ENCODE measurements at regions not wholly inside any gene's neighbourhood (a gene's known extent, or its start where the extent isn't known, plus 50 kb on each side); places are given as distances from the start of the nearest gene placed in this dataset.

DNA sequence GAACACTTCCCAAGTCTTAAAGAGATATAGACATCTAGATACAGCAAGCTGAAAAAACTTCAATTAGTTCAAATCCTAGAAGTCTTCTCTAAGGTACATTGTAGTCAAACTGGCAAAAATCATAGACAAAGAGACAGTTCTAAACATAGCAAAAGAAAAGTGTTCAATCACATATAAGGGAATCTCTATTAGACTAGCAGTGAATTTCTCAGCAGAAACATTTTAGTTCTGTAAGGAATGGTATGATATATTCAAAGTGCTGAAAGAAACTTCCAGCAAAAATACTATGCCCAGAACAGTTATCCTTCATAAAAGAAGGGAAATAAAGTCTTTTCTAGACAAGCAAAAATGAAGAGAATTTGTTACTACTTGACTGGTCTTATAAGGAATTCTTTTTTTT lies 186.3 kb upstream of the SYNCRIP start:
- H3K36me3 ChIP-seq (ENCODE audit: insufficient read depth in 1 of 2, low read depth in 1 of 2) = no peaks in the 10 kb centered on the region
- H3K4me1 ChIP-seq = no peaks in the 10 kb centered on the region
- H3K27me3 ChIP-seq (ENCODE audit: insufficient read depth in 3 of 3, low read length in 2 of 3) = no peaks in the 10 kb centered on the region
- intact Hi-C loops (cut with DNase I) = no loop called here
- H3K9me3 ChIP-seq = peaks cover 13% of the 10 kb centered on the region
- TF ChIP-seq, protein P1, sequence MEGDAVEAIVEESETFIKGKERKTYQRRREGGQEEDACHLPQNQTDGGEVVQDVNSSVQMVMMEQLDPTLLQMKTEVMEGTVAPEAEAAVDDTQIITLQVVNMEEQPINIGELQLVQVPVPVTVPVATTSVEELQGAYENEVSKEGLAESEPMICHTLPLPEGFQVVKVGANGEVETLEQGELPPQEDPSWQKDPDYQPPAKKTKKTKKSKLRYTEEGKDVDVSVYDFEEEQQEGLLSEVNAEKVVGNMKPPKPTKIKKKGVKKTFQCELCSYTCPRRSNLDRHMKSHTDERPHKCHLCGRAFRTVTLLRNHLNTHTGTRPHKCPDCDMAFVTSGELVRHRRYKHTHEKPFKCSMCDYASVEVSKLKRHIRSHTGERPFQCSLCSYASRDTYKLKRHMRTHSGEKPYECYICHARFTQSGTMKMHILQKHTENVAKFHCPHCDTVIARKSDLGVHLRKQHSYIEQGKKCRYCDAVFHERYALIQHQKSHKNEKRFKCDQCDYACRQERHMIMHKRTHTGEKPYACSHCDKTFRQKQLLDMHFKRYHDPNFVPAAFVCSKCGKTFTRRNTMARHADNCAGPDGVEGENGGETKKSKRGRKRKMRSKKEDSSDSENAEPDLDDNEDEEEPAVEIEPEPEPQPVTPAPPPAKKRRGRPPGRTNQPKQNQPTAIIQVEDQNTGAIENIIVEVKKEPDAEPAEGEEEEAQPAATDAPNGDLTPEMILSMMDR (IDR thresholded peaks at IDR 0.05) = no peak
- no peak overlapping the region for H3K4me3 ChIP-seq
- no peak overlapping the region for H3K27ac ChIP-seq
- ATAC-seq (no peak), DNase-seq (no peak)

DNA sequence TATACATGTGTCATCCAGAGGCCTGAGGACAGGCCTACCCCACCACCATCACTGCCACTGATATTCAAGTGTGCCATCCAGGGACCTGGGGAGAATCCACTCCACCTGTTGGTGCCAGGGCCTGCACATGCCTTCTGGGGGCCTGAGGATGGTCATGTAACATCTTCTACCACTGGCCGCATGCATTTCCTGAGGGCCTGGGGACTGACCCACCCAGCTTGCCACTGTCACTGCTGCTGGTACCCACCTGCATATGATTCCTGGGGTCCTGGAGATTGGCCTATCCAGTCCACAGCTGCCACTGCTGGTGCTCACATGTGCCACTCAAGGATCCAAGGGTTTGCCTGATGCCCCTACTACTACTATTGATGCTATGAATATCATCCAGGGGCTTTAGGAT lies 184.3 kb upstream of the SYNCRIP start:
- 96 to 100% (median 100%) methylated on average over 1 of the region's 1 CpG for WGBS, 3 donors
- H3K9me3 ChIP-seq = peaks cover 30% of the 10 kb centered on the region

DNA sequence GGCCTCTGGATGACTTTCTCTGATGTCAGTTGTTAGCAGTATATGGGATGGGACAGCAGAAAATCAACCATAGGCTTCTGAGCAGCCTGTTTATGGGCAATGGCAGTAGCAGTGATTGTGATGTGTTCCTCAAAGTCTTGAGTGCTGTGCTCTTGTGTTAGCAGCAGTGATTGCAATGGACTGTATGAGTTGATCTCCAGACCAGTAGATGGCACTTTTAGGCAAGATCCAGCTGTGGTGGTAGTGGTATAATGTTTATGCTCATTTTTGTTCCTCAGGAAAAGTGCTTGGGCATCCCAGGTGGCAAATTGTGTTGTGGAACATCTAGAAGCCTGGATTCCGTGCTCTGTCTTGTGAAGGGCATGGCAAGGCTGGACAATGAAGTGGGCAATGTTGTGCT lies 181.6 kb upstream of the SYNCRIP start:
- ATAC-seq (no peak), DNase-seq (no peak)
- Histone ChIP-seq H3K27ac (no peak overlapping the region), H3K9me3 (peaks cover 30% of the 10 kb centered on the region), H3K36me3 (ENCODE audit: insufficient read depth in 1 of 2, low read depth in 1 of 2) (no peaks in the 10 kb centered on the region), H3K4me3 (no peak overlapping the region), H3K27me3 (ENCODE audit: insufficient read depth in 3 of 3, low read length in 2 of 3) (no peaks in the 10 kb centered on the region), H3K4me1 (no peaks in the 10 kb centered on the region)
- TF ChIP-seq, protein P1 (IDR thresholded peaks at IDR 0.05) = no peak
- 60 to 82% (median 62%) methylated on average over 1 of the region's 1 CpG for WGBS, 3 donors
- intact Hi-C loops (cut with DNase I) = no loop called here

More for the DNA sequence above, 184.3 kb upstream of the SYNCRIP start:
- intact Hi-C loops (cut with DNase I) = no loop called here
- Histone ChIP-seq H3K36me3 (ENCODE audit: insufficient read depth in 1 of 2, low read depth in 1 of 2) (no peaks in the 10 kb centered on the region), H3K27ac (no peak overlapping the region), H3K4me3 (no peak overlapping the region), H3K4me1 (no peaks in the 10 kb centered on the region), H3K27me3 (ENCODE audit: insufficient read depth in 3 of 3, low read length in 2 of 3) (no peaks in the 10 kb centered on the region)
- TF ChIP-seq, protein P1 (IDR thresholded peaks at IDR 0.05) = no peak
- ATAC-seq (no peak), DNase-seq (no peak)

DNA sequence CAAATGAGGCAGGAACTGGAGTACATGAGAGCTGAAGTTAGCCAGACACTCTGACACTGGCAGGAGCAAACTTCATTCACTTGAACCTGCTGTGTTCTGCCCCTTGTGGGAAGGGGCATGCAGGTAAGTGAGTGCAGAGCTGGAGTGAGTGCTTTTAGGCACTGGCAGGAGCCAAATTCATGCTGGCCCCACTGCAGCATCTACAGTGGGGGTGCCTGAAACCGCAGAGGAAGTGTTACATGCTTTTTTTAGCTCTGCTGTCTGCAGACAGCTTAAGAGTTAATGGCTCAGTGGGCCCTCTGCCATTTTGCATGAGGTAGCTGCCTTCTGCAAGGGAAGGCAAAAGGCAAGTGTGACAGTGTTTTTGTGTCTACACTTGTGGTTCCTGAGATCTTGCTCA lies 167.9 kb upstream of the SYNCRIP start:
- intact Hi-C loops (cut with DNase I) = no loop called here
- no peaks in the 10 kb centered on the region for H3K36me3 ChIP-seq (ENCODE audit: insufficient read depth in 1 of 2, low read depth in 1 of 2)
- ATAC-seq (no peak), DNase-seq (no peak)
- no peaks in the 10 kb centered on the region for H3K27me3 ChIP-seq (ENCODE audit: insufficient read depth in 3 of 3, low read length in 2 of 3)
- WGBS, 3 donors = 49 to 55% (median 54%) methylated on average over 1 of the region's 1 CpG
- H3K9me3 ChIP-seq = no peaks in the 10 kb centered on the region
- no peaks in the 10 kb centered on the region for H3K4me1 ChIP-seq
- H3K4me3 ChIP-seq = no peak overlapping the region
- TF ChIP-seq, protein P1 (IDR thresholded peaks at IDR 0.05) = no peak
- no peak overlapping the region for H3K27ac ChIP-seq

DNA sequence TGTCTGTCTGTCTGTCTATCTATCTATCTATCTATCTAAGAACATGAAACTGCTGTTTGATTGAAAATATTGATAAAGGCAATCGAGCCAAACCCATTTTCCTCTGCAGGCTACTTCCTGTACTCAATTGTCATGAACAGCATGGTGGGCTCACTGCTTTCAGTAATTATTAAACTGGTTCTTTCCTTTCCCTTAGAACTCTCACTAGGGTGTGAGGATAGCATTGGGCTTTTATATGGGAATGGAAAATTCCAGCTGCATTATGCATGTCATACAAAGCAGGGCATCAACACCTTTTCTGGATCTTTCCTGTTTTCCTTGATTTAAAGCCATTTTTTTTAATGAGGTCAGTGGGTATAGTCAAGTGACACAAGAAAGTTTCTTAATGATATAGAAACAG lies 161.0 kb upstream of the SYNCRIP start:
- TF ChIP-seq, protein P1 (IDR thresholded peaks at IDR 0.05) = no peak
- Histone ChIP-seq H3K4me1 (no peaks in the 10 kb centered on the region), H3K27me3 (ENCODE audit: insufficient read depth in 3 of 3, low read length in 2 of 3) (no peaks in the 10 kb centered on the region), H3K36me3 (ENCODE audit: insufficient read depth in 1 of 2, low read depth in 1 of 2) (no peaks in the 10 kb centered on the region), H3K4me3 (no peak overlapping the region), H3K9me3 (no peaks in the 10 kb centered on the region), H3K27ac (no peak overlapping the region)
- DNase-seq = no peak
- intact Hi-C loops (cut with DNase I) = no loop called here
- no peak for ATAC-seq
- WGBS, 3 donors = 23 to 46% (median 42%) methylated on average over 1 of the region's 1 CpG

Measured in psoas muscle (tissue), 7 donors.